ENCODE measurements at regions not wholly inside any gene's neighbourhood (a gene's known extent, or its start where the extent isn't known, plus 50 kb on each side); places are given as distances from the start of the nearest gene placed in this dataset.

- no peak for DNase-seq (ENCODE audit: low read depth in 2 of 2)
Measured at GRCh38 chr2:125042727-125043126, 1017.6 kb downstream of the CNTNAP5 start.

DNA sequence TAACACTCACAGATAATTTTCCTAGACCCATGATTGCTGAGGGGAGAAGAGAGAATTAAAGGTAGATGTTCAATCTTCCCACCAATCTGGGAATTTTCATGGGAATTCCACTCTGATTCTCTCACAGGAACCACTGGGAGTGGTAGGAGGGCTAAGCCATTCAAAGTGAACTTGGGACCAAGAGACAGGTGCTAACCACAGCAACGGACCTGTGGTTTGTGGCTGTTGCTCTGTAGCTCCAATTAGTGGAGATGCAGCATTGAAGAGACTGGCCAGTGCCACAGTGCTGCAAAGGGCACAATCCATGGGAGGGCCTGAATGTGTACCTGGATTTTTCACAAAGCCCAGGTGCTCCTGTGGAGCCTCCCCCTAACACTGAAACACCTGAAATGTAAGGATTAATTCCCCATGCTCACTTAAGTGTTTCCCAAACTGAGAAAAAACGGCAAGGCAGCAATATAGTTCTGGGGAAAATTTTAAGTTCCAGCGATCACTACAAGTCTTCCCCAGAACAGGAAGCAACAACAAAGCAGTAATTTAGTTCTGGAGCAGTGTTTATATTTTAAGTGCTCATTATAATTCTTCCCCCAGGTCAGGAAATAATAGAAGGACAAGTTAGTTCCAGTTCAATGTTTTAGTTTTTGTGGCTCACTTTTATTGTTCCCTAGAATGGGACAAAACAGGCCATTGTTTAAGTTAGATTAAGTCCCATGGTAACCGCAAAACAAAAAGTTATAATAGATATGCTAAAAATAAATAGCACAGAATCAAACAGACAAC, 1045.8 kb downstream of the CNTNAP5 start:
- no peak for DNase-seq (ENCODE audit: low read depth in 2 of 2)

GRCh38 chr2:125073440-125073839, 1048.4 kb downstream of the CNTNAP5 start:
- DNase-seq (ENCODE audit: low read depth in 2 of 2), result no peak

DNA sequence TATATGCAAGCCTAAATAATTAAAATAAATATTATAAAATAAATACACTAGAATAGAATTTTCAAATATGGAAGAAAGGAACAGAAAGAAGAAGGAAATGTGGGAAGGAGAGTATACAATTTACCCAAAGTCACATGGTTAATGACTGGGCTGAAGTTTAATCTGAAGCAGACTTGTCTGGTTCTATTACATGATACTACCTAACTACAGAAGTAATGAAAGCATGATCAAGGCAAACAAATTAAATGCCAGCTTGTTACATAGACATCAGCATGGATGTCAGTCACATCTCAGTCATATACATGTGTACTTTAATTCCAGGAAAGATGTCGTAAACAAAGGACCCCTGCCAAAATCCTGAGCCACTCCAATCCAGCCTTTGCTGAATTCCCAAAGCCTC, 1060.8 kb downstream of the CNTNAP5 start:
- no peak for DNase-seq (ENCODE audit: low read depth in 2 of 2)

GRCh38 chr2:125086313-125087184, 1061.5 kb downstream of the CNTNAP5 start:
- no peak for DNase-seq (ENCODE audit: low read depth in 2 of 2)

DNA sequence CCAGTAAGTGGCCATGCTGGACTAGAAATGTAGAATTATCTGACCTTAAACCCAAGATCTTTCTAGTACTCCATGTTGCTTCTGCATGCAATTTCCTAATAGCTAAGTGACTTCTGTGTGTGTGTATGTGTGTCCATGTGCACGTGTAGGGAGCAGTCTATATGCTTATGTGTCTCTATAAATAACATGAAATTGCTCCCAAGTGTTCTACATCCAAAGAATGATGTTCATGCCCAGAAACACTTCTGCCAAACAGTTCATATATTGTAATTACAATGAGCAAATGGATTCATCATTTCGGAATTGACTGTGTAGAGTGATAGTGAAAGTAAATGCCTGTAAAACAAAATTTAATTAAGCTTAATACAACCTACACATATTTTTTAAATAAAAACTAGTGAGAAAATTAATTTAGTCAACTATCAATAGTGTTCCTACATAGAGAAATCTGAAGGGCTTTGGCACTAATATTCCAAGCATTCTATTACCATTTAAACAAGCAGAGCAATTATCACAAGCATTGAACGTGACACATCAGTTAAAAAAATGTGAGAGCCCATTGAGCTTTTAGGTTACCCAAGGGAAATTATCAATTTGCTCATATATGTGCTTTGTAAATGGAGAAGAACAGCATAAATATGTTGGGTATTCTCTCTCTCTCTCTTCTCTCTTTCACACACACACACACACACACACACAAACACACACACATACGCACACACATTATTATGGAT, 1067.4 kb downstream of the CNTNAP5 start:
- no peak for DNase-seq (ENCODE audit: low read depth in 2 of 2)

GRCh38 chr2:125095826-125096225, 1070.7 kb downstream of the CNTNAP5 start:
- no peak for DNase-seq (ENCODE audit: low read depth in 2 of 2)

GRCh38 chr2:125106710-125107109, 1081.6 kb downstream of the CNTNAP5 start:
- DNase-seq (ENCODE audit: low read depth in 2 of 2), result no peak

- DNase-seq (ENCODE audit: low read depth in 2 of 2), result no peak
Measured at GRCh38 chr2:125107446-125107845, 1082.4 kb downstream of the CNTNAP5 start.

- DNase-seq (ENCODE audit: low read depth in 2 of 2), result no peak
Measured at GRCh38 chr2:125108251-125108650, 1083.2 kb downstream of the CNTNAP5 start.

DNA sequence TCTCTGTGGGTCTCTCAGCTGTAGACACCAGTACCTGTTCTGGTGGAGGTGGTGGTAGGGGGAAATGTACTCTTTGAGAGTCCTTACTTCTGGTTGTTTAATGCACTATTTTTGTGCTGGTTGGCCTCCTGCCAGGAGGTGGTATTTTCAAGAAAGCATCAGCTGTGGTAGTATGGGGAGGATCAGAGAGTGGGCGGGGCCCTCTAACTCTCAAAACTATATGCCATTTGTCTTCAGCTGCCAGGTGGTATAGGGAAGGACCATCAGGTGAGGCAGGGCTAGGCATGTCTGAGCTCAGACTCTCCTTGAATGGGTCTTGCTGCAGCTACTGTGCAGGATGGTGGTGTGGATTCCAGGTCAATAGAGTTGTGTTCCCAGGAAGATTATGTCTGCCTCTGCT, 1100.8 kb downstream of the CNTNAP5 start:
- DNase-seq (ENCODE audit: low read depth in 2 of 2), result no peak

DNA sequence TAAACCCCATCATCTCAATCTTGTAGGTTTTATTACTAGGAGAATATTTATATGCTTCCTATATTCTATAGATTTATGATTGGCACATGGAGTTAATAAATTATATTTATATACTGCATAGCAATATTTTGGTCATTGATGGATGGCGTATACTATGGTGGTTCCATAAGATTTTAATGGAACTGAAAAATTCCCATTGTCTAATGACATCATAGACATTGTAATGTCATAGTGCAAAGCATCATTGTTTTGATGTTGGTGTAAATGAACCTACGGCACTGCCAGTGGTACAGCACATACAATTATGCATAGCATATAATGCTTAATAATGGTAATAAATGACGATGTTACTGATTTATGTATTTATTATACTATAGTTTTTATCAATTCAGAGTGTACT, 1135.9 kb downstream of the CNTNAP5 start:
- no peak for DNase-seq (ENCODE audit: low read depth in 2 of 2)

DNA sequence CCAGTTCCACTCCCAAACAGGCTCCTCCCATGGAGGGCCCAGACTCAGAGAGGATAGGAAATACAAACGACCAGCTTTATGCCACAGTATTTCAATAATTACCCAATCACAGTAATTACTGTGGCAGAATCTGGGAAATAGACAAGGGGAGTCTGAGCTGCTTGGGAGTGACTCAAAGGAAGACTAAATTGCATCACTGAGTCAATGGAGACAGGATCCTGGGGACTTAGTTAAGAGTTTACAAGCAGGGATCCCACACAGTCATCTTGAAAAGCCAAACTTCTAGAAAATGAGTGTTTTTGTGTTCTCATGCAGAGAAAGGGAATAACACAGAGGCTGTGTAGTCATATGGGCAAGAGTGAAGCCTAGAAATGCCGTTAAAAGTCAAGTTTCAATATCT, 1142.1 kb downstream of the CNTNAP5 start:
- DNase-seq (ENCODE audit: low read depth in 2 of 2), result no peak

GRCh38 chr2:125167820-125168219, 1142.7 kb downstream of the CNTNAP5 start:
- no peak for DNase-seq (ENCODE audit: low read depth in 2 of 2)

- DNase-seq (ENCODE audit: low read depth in 2 of 2), result no peak
Measured at GRCh38 chr2:125168442-125168841, 1143.4 kb downstream of the CNTNAP5 start.

DNA sequence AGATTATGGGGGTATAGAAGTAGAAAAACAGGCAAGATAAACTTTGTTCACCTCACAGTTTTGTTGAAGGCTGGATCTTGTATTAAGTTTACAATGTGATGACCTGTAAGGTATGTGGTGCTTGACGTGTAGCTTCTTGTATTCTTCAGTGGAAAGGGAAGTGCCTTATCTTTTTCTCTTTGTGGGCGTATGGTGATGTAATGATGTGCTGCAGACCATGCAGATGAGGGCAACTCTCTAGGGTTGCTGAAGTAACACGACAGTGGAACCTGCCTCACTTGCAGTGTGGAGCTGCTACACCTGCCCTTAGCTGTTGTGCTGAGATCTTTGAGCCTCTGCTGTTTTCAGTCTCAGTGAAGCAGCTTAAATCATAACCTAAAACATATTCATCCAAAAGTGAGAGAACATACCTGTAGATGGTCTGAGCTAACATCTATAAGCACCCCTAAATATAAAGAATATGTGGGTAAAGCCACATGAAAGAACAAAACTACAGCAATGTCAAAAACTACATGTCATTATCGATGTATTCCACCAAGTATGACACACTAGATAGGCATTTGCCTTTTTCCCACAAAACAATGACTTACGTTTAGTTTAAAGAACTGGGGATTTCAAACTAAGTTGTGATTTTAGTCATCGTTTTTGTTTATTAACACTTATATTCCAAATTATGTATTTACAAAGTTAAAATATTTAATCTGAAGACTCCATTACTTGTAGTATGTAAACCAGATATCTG, 1144.1 kb downstream of the CNTNAP5 start:
- DNase-seq (ENCODE audit: low read depth in 2 of 2), result no peak

DNA sequence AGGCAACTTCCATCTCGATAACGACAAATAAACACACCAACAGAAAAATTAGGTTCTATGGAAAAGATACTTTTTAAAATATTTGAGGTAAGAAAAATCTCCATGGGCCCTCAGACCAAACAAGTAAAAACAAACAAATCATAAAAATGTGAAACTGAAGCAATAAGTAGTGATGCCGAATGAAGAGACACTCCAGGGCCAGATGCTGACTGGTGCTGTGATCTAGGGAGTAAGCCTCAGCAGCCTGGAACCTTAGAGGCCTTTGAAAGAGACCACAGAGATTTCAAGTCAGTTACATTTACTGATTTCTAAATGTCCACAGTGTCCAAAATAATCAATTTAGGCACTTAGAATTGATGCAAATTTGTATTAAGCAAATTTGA, 1144.7 kb downstream of the CNTNAP5 start:
- DNase-seq (ENCODE audit: low read depth in 2 of 2), result no peak

- DNase-seq (ENCODE audit: low read depth in 2 of 2), result no peak
Measured at GRCh38 chr2:125172181-125172580, 1147.1 kb downstream of the CNTNAP5 start.

- DNase-seq (ENCODE audit: low read depth in 2 of 2), result no peak
Measured at GRCh38 chr2:125175415-125175814, 1150.3 kb downstream of the CNTNAP5 start.

- DNase-seq (ENCODE audit: low read depth in 2 of 2), result no peak
Measured at GRCh38 chr2:125185691-125186270, 1160.7 kb downstream of the CNTNAP5 start.

- DNase-seq (ENCODE audit: low read depth in 2 of 2), result no peak
Measured at GRCh38 chr2:125207431-125207830, 1182.3 kb downstream of the CNTNAP5 start.
